ACC112 (cell line): ENCODE measurements at regions not wholly inside any gene's neighbourhood (a gene's known extent, or its start where the extent isn't known, plus 50 kb on each side); places are given as distances from the start of the nearest gene placed in this dataset.

ENCODE experiments used
- H2AFZ ChIP-seq: fragments of 200-600 bp; sonication (generic); one replicate; pipeline ENCODE4 v1.6.0; 2017; ENCODE audit warnings: antibody characterized with exemption, low read length; ENCODE audit not compliant: unreplicated experiment
- H3K27ac ChIP-seq: fragments of 200-600 bp; sonication (generic); 2 replicates; pipeline ENCODE4 v1.5.1; 2014; ENCODE audit warnings: low read depth, mild to moderate bottlenecking, antibody characterized with exemption, low read length, moderate library complexity
- H3K27me3 ChIP-seq: fragments of 200-600 bp; sonication (generic); 2 replicates; pipeline ENCODE4 v1.6.1; 2014; ENCODE audit warnings: mild to moderate bottlenecking, antibody characterized with exemption, low read length, moderate library complexity, mixed read lengths; ENCODE audit not compliant: insufficient read depth
- H3K36me3 ChIP-seq: fragments of 200-600 bp; sonication (generic); 2 replicates; pipeline ENCODE4 v1.6.1; 2016; ENCODE audit warnings: mild to moderate bottlenecking, antibody characterized with exemption, low read length, moderate library complexity, mixed read lengths; ENCODE audit not compliant: insufficient read depth
- H3K4me1 ChIP-seq: fragments of 200-600 bp; sonication (generic); one replicate; pipeline ENCODE4 v1.6.1; 2016; ENCODE audit warnings: low read length, mixed read lengths; ENCODE audit not compliant: insufficient read depth, unreplicated experiment, control insufficient read depth
- H3K4me3 ChIP-seq: fragments of 200-600 bp; sonication (generic); 2 replicates; pipeline ENCODE4 v1.5.1; 2014; ENCODE audit warnings: mild to moderate bottlenecking, low read depth, low read length
- H3K79me2 ChIP-seq: fragments of 200-600 bp; sonication (generic); one replicate; pipeline ENCODE4 v1.6.0; 2016; ENCODE audit warnings: low read length; ENCODE audit not compliant: control insufficient read depth, unreplicated experiment, insufficient read depth

- no peaks in the 10 kb centered on the region for H3K4me1 ChIP-seq
- no peaks in the 10 kb centered on the region for H3K36me3 ChIP-seq
These were observed 173.5 kb upstream of the KCNIP4 start for GRCh38 chr4:22122062-22122461.

GRCh38 chr4:22115262-22115661 lies 166.7 kb upstream of the KCNIP4 start:
- Histone ChIP-seq H3K4me3 (no peak overlapping the region), H3K36me3 (no peaks in the 10 kb centered on the region), H2AFZ (no peak overlapping the region), H3K27ac (no peak overlapping the region), H3K27me3 (no peaks in the 10 kb centered on the region), H3K4me1 (no peaks in the 10 kb centered on the region), H3K79me2 (no peaks in the 10 kb centered on the region)

More at GRCh38 chr4:22122062-22122461, 173.5 kb upstream of the KCNIP4 start:
- Histone ChIP-seq H2AFZ (no peak overlapping the region), H3K27me3 (no peaks in the 10 kb centered on the region), H3K79me2 (no peaks in the 10 kb centered on the region), H3K4me3 (no peak overlapping the region), H3K27ac (no peak overlapping the region)

DNA sequence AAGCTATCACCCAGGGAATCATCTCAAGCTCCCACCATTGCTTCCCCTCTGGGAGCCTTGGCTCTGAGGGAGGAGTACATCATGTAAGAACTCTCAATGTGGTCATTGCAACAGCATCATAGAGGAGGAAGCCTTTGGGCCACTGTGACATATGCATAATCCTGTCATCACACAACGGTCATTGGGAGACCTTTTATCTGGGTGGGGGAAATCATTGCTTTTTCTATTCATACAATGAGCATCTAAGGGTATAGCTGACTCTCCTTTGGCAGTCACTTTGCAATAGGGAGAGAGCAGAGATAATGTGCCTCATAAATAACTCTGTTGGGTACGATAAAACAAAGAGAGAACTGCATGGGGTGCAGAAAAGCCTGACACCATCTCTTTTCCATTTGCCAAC lies 155.2 kb upstream of the KCNIP4 start:
- Histone ChIP-seq H3K36me3 (no peaks in the 10 kb centered on the region), H3K27ac (no peak overlapping the region), H3K4me1 (peaks cover 8% of the 10 kb centered on the region), H3K27me3 (no peaks in the 10 kb centered on the region), H3K4me3 (no peak overlapping the region), H3K79me2 (no peaks in the 10 kb centered on the region), H2AFZ (no peak overlapping the region)

GRCh38 chr4:22099896-22100295 lies 151.3 kb upstream of the KCNIP4 start:
- Histone ChIP-seq H3K4me3 (no peak overlapping the region), H3K36me3 (no peaks in the 10 kb centered on the region), H3K79me2 (no peaks in the 10 kb centered on the region), H3K4me1 (peaks cover 8% of the 10 kb centered on the region), H3K27me3 (no peaks in the 10 kb centered on the region), H3K27ac (no peak overlapping the region), H2AFZ (peak overlapping the region; percentile 49)

DNA sequence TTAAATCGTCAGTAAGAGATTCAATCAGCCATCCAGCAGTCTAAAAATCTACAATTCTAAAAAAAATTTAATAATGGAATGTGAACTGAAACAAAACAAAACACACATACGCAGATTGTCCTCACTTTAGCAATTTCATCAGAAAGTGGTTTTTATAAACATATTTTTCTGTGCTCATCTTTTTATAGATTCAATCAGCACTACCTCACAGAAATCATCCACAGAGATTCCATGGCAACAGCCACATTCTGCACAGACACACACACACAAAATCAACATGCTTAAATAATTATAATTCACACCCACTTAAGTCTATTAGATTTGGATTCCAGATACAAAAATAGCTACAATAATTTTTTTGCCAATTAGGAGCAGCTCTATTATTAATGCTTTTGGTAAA lies 149.0 kb upstream of the KCNIP4 start:
- Histone ChIP-seq H2AFZ (no peak overlapping the region), H3K79me2 (no peaks in the 10 kb centered on the region), H3K27me3 (no peaks in the 10 kb centered on the region), H3K4me3 (no peak overlapping the region), H3K27ac (no peak overlapping the region), H3K4me1 (peaks cover 8% of the 10 kb centered on the region), H3K36me3 (no peaks in the 10 kb centered on the region)

GRCh38 chr4:22094217-22094616 lies 145.6 kb upstream of the KCNIP4 start:
- Histone ChIP-seq H2AFZ (no peak overlapping the region), H3K79me2 (no peaks in the 10 kb centered on the region), H3K4me3 (no peak overlapping the region), H3K27me3 (no peaks in the 10 kb centered on the region), H3K27ac (no peak overlapping the region), H3K36me3 (no peaks in the 10 kb centered on the region), H3K4me1 (peaks cover 4% of the 10 kb centered on the region)

- Histone ChIP-seq H3K79me2 (no peaks in the 10 kb centered on the region), H3K27ac (no peak overlapping the region), H3K4me3 (no peak overlapping the region), H3K36me3 (no peaks in the 10 kb centered on the region), H2AFZ (no peak overlapping the region), H3K4me1 (peaks cover 4% of the 10 kb centered on the region), H3K27me3 (no peaks in the 10 kb centered on the region)
These were observed 144.6 kb upstream of the KCNIP4 start for GRCh38 chr4:22093126-22093525.

DNA sequence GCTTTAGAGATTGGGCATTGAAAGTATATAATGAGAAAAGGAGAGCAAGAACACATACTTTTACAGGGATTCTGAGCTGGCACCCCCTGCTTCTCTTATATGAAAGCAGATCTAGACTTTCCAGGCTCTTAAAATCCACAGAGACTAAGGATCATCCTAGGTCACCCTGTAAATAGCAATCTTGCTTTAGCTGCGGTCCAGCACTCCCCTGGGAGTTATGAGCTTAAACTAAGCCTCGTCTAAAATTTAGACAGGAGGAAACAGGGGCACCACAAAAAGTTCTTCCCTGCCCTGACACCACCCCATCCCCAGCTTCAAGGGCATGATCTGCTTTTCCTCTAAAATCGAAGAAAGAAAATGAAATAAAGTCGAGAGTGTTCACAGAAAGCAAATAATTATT lies 143.3 kb upstream of the KCNIP4 start:
- no peaks in the 10 kb centered on the region for H3K79me2 ChIP-seq
- H2AFZ ChIP-seq: no peak overlapping the region
- no peaks in the 10 kb centered on the region for H3K27me3 ChIP-seq
- no peaks in the 10 kb centered on the region for H3K36me3 ChIP-seq
- H3K27ac ChIP-seq: no peak overlapping the region
- H3K4me3 ChIP-seq: no peak overlapping the region
- peaks cover 4% of the 10 kb centered on the region for H3K4me1 ChIP-seq

DNA sequence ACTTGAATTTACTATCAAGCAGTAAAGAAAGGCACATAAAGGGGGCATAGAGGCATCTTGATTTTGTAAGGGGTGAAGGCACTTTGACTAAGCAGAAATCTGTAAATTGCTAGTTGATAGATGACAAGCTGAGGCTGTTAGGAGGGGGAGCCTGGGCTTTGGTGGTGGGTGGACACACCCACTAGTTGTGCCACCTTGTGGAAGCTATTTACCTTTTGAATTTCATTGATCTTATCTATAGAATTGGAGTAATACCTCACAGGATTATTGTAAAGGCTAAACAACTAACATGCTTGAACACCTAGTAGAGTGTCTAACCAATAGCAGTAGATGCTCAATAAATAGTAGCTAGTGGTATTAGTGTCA lies 142.8 kb upstream of the KCNIP4 start:
- Histone ChIP-seq H3K4me3 (no peak overlapping the region), H3K79me2 (no peaks in the 10 kb centered on the region), H3K4me1 (peaks cover 4% of the 10 kb centered on the region), H3K27ac (no peak overlapping the region), H3K36me3 (no peaks in the 10 kb centered on the region), H2AFZ (no peak overlapping the region), H3K27me3 (no peaks in the 10 kb centered on the region)

- H3K36me3 ChIP-seq: no peaks in the 10 kb centered on the region
- no peak overlapping the region for H3K27ac ChIP-seq
- H3K4me3 ChIP-seq: no peak overlapping the region
- peaks cover 4% of the 10 kb centered on the region for H3K4me1 ChIP-seq
- no peak overlapping the region for H2AFZ ChIP-seq
- no peaks in the 10 kb centered on the region for H3K79me2 ChIP-seq
- no peaks in the 10 kb centered on the region for H3K27me3 ChIP-seq
These were observed 142.2 kb upstream of the KCNIP4 start for GRCh38 chr4:22090661-22091351.

DNA sequence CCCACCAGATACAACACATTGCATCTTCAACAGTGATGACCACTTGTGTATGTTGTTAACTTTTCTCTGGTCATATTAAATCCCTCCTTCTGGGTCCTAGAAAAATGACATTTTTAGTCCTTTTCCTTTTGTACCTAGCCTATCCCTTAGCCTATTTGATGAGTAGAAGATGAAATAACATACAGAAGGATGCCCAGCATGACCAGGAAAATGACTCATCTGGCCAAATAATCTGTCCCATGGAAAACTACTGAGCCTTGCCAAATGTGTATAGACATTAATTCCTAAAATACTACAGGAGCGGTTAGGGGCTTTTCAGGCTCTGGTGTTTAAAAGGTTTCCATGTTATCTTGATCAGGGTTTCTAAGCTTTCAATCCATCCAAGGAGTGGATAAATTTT lies 129.0 kb upstream of the KCNIP4 start:
- Histone ChIP-seq H3K27me3 (peaks cover 8% of the 10 kb centered on the region; the same call in 1 of the 2 replicates), H3K79me2 (no peaks in the 10 kb centered on the region), H2AFZ (no peak overlapping the region)

More for the DNA sequence above, 129.0 kb upstream of the KCNIP4 start:
- no peak overlapping the region for H3K27ac ChIP-seq
- H3K4me1 ChIP-seq: no peaks in the 10 kb centered on the region
- H3K36me3 ChIP-seq: no peaks in the 10 kb centered on the region
- no peak overlapping the region for H3K4me3 ChIP-seq
